ENCODE measurements at regions not wholly inside any gene's neighbourhood (a gene's known extent, or its start where the extent isn't known, plus 50 kb on each side); places are given as distances from the start of the nearest gene placed in this dataset.
"Not testable (repeated sequence)": the region's sequence is repeated elsewhere in the genome, so short reads cannot be mapped to it uniquely, and the experiment has no call there.

GRCh38 chr21:5114893-5115645, 5406.3 kb upstream of the TPTE start:
- not testable (repeated sequence) for ATAC-seq; H3K9me3 Mint-ChIP-seq; H3K36me3 Mint-ChIP-seq; DNase-seq (ENCODE audit: low spot score in 2 of 2); H3K27ac Mint-ChIP-seq

DNA sequence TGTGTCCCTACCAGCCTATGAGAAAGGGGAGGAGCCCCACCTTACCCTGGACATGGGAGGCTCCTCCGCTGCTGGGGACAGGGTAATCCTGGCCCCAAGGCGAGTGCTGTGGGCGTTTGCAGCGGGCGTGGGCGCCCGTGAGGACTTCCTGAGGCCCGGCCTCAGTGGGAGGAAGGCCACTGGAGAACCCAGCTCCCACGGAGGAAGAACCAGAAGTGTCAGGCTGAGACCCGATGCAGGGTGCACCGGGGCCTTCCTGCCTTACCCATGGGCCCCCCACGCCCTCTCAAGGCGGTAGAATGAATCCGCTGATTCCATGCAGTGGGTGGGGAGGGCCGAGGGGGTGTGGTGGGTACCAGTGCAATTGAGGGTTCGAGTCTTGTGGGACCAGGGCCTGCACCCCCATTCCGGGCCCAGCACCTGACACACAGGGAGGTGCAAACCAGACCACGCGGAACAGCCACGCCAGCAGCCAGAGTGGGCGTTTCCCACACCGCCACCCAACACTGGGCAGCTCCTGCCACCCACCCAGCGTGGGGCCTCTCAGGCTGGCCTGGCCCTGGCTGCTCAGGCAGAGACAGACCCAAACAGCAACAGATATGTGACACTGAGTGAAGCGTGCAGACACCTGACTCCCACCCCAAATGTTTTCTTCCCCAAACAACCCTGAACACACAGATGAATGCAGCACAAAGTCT, 5405.6 kb upstream of the TPTE start:
- ATAC-seq = peak; percentile 5 to 18

DNA sequence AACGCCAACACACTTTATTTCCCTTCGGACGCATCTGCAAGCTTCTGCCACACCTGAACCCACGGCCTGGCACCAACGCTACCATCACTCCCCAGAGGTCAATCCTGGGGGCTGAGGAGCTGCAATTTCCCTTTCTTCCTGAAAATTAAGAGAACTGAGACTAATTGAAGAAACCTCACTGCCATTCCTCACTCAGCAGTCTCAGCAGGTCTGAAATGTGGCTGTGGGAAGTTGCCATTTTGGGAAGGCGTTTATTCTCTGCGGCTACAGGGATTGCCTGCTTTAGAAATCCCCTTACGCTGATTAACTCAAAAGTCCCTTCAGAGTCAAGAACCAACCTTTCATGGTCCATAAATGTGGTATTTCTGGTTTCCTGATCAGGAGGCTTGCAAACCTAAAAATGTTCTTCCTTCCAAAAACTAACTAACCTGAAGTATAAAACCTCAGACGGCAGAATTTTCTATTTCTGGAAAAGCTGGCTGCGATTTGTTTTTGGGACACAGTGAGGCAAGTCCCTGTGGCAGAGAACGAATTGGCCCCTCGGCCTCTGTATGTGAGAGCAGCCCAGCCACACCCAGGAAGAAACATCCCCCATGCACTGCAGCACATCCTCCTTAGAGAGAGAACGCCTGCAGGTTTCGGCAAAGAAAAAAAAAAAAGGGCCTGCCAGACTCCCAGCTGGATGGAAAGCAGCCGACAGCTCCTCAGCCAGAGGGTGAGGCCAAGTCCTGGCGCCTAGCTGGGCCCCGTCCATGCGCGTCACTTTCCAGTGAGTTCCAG, 5404.8 kb upstream of the TPTE start:
- not testable (repeated sequence) for DNase-seq (ENCODE audit: low spot score in 2 of 2); H3K36me3 Mint-ChIP-seq; H3K9me3 Mint-ChIP-seq

More for the DNA sequence above, 5405.6 kb upstream of the TPTE start:
- H3K27ac Mint-ChIP-seq; DNase-seq (ENCODE audit: low spot score in 2 of 2); H3K9me3 Mint-ChIP-seq; H3K36me3 Mint-ChIP-seq: not testable (repeated sequence)

GRCh38 chr21:5117135-5117534, 5404.2 kb upstream of the TPTE start:
- not testable (repeated sequence) for H3K27ac Mint-ChIP-seq; H3K36me3 Mint-ChIP-seq; ATAC-seq; DNase-seq (ENCODE audit: low spot score in 2 of 2); H3K9me3 Mint-ChIP-seq

More for the DNA sequence above, 5404.8 kb upstream of the TPTE start:
- not testable (repeated sequence) for H3K27ac Mint-ChIP-seq
- ATAC-seq = peak; percentile 64 to 67

GRCh38 chr21:5117666-5118295, 5403.6 kb upstream of the TPTE start:
- ATAC-seq; H3K27ac Mint-ChIP-seq; DNase-seq (ENCODE audit: low spot score in 2 of 2); H3K36me3 Mint-ChIP-seq; H3K9me3 Mint-ChIP-seq: not testable (repeated sequence)

- H3K27ac Mint-ChIP-seq; H3K9me3 Mint-ChIP-seq; DNase-seq (ENCODE audit: low spot score in 2 of 2); H3K36me3 Mint-ChIP-seq: not testable (repeated sequence)
- ATAC-seq = peak; percentile 25 to 48
These were observed 5403.1 kb upstream of the TPTE start for GRCh38 chr21:5118296-5118679.

GRCh38 chr21:5119179-5119578, 5402.2 kb upstream of the TPTE start:
- not testable (repeated sequence) for H3K9me3 Mint-ChIP-seq; H3K36me3 Mint-ChIP-seq; ATAC-seq; DNase-seq (ENCODE audit: low spot score in 2 of 2); H3K27ac Mint-ChIP-seq

DNA sequence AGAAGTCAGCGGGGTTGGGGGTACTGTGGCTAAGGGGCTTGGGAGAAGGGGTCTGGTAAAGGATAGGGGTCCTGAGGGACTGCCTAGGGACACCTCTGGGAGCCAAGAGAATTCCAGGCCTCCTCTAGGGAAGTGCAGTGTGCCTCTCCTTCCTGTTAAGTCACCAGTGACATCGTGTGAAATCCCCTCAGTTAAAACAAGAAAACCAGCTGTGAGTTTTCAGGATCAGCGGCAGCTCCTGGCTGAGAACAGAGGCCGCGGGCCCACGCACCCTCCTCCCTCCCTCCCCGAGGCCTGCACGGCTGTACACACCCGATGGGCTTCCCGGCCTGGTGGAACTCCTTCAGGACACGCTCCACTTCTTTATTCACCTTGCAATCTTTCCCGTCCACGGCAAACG, 5400.0 kb upstream of the TPTE start:
- not testable (repeated sequence) for ATAC-seq; DNase-seq (ENCODE audit: low spot score in 2 of 2); H3K9me3 Mint-ChIP-seq; H3K36me3 Mint-ChIP-seq; H3K27ac Mint-ChIP-seq

DNA sequence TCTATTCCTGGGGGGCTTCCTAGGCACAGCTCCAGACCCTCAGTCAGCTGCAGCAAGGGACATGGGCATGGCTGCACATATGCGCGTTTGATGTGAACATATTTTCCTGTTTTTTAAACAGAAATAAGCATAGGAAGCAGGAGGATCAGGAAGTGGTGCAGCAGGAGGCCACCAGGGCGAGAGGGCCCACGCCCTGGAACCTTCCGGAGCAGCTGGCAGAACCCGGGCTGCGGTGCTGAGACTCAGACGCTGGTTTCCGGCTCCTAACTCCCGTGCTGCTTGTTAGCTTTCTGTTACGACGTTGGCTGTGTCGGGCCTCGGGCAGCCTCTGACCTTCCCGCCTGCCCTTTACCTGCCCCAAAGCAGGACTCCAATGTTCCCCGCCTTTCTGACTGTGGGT, 5399.5 kb upstream of the TPTE start:
- peak in 1 of 2 donors; percentile 18 for ATAC-seq

DNA sequence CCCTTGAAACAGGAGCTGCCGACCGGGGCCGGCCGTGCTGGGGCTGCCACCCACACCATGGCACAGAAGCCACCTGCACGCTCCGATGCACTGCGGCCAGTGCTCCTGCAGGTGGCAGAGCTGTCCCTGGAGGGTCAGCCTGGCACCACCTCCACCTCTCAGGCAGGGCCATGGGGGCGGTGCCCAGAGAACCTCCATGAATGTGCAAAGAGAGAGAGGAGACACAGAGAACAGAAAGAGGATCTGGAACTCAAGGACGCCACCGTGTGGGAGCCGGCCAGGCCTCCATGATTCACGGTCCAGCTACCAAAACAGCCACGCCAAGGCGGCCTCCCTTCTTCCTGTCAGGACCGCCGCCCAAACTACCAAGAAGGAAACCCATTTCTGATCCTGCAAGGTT, 5397.7 kb upstream of the TPTE start:
- DNase-seq (ENCODE audit: low spot score in 2 of 2) (peak; percentile 64 to 70), ATAC-seq (peak; percentile 51 to 61)
- H3K27ac Mint-ChIP-seq, H3K9me3 Mint-ChIP-seq, H3K36me3 Mint-ChIP-seq: not testable (repeated sequence)

More for the DNA sequence above, 5399.5 kb upstream of the TPTE start:
- H3K27ac Mint-ChIP-seq; DNase-seq (ENCODE audit: low spot score in 2 of 2); H3K36me3 Mint-ChIP-seq; H3K9me3 Mint-ChIP-seq: not testable (repeated sequence)

- H3K9me3 Mint-ChIP-seq, H3K36me3 Mint-ChIP-seq, H3K27ac Mint-ChIP-seq: not testable (repeated sequence)
- ATAC-seq = peak; percentile 96 to 98
- peak; percentile 96 for DNase-seq (ENCODE audit: low spot score in 2 of 2)
These were observed 5393.1 kb upstream of the TPTE start for GRCh38 chr21:5128261-5128660.

- H3K36me3 Mint-ChIP-seq; DNase-seq (ENCODE audit: low spot score in 2 of 2); H3K9me3 Mint-ChIP-seq; H3K27ac Mint-ChIP-seq; ATAC-seq: not testable (repeated sequence)
These were observed 5387.6 kb upstream of the TPTE start for GRCh38 chr21:5133824-5134223.

DNA sequence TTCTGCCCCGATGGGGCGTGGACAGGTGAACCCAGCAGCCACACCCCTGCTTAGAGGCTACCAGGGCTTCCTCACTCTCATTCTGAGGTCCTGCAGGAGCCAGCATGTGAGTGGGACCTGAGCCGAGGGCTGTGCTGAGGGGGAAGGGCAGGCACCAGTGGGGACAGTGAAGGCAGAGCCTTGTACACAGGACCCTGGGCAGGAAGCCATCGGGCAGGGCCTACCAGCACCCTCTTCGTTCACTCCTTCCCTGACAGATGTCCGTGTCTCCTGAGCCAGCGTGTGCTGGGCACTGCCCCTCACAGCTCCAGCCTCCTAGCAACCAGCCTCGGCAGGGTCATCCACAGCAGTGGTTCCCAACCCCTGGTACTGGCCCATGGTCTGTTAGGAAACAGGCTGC, 5385.0 kb upstream of the TPTE start:
- H3K36me3 Mint-ChIP-seq; H3K27ac Mint-ChIP-seq; H3K9me3 Mint-ChIP-seq; ATAC-seq; DNase-seq (ENCODE audit: low spot score in 2 of 2): not testable (repeated sequence)

- ATAC-seq; H3K9me3 Mint-ChIP-seq; H3K36me3 Mint-ChIP-seq; DNase-seq (ENCODE audit: low spot score in 2 of 2); H3K27ac Mint-ChIP-seq: not testable (repeated sequence)
These were observed 5384.4 kb upstream of the TPTE start for GRCh38 chr21:5137006-5137405.

DNA sequence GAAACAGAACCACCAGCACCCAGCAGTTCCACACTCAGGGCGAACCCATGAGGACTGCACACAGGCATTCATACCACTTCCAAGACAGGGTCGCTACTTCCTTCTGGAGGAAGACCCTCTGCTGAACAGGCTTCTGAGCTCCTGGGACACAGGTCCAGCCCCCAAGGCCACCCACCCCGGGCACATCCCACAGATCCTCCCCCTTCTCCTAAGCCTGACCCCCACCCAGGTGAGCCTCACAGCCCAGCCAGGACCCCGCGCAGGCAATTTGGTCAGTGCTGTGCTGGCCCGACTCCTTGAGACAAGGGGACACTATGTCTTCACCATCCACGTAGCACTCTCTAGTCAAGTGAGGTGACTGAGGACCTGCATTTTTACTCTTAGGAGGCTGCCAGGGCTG, 5382.7 kb upstream of the TPTE start:
- H3K9me3 Mint-ChIP-seq; H3K27ac Mint-ChIP-seq; ATAC-seq; H3K36me3 Mint-ChIP-seq; DNase-seq (ENCODE audit: low spot score in 2 of 2): not testable (repeated sequence)

- not testable (repeated sequence) for DNase-seq (ENCODE audit: low spot score in 2 of 2); H3K36me3 Mint-ChIP-seq; ATAC-seq; H3K27ac Mint-ChIP-seq; H3K9me3 Mint-ChIP-seq
These were observed 5381.9 kb upstream of the TPTE start for GRCh38 chr21:5139528-5139927.

GRCh38 chr21:5143011-5143410, 5378.4 kb upstream of the TPTE start:
- H3K9me3 Mint-ChIP-seq; H3K36me3 Mint-ChIP-seq; ATAC-seq; H3K27ac Mint-ChIP-seq; DNase-seq (ENCODE audit: low spot score in 2 of 2): not testable (repeated sequence)

Measured in activated naive CD4-positive, alpha-beta T cell treated with anti-CD3 and anti-CD28 coated beads, Interleukin-2, amount 50 U/mL, for 72 hours (primary cell).